ENCODE measurements at regions not wholly inside any gene's neighbourhood (a gene's known extent, or its start where the extent isn't known, plus 50 kb on each side); places are given as distances from the start of the nearest gene placed in this dataset.

DNA sequence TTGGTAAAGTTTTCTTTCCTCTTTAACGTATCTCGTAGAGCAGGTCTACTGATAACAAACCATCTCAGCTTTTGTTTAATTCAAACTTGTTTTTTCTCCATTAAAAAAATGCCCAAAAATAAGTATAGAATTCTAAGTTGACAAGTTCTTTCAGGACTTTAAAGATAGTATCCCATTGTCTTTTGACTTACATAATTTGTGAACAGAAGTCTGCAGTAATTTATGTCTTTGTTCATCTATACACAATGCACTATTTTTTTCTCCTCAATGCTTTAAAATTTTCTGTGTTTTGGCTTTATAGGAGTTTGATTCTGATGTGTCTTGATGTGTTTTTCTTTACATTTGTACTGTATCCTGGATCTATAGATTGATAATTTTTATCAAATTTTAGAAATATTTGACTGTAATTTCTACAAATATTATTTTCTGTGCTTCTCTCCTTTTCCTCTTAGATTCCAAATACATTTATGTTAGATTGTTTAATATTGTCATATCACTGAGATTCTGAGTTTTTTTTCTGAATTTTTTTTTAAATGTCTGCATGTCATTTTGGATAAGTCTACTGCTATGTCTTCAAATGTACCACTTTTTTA lies 143.3 kb downstream of the FTCDNL1 start:
- H3K4me3 ChIP-seq (ENCODE audit: low read depth, low read length): no peak overlapping the region
- TF ChIP-seq, protein P1, sequence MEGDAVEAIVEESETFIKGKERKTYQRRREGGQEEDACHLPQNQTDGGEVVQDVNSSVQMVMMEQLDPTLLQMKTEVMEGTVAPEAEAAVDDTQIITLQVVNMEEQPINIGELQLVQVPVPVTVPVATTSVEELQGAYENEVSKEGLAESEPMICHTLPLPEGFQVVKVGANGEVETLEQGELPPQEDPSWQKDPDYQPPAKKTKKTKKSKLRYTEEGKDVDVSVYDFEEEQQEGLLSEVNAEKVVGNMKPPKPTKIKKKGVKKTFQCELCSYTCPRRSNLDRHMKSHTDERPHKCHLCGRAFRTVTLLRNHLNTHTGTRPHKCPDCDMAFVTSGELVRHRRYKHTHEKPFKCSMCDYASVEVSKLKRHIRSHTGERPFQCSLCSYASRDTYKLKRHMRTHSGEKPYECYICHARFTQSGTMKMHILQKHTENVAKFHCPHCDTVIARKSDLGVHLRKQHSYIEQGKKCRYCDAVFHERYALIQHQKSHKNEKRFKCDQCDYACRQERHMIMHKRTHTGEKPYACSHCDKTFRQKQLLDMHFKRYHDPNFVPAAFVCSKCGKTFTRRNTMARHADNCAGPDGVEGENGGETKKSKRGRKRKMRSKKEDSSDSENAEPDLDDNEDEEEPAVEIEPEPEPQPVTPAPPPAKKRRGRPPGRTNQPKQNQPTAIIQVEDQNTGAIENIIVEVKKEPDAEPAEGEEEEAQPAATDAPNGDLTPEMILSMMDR (IDR thresholded peaks at IDR 0.05; ENCODE audit: borderline replicate concordance, insufficient read depth, low read depth, low read length): no peak

DNA sequence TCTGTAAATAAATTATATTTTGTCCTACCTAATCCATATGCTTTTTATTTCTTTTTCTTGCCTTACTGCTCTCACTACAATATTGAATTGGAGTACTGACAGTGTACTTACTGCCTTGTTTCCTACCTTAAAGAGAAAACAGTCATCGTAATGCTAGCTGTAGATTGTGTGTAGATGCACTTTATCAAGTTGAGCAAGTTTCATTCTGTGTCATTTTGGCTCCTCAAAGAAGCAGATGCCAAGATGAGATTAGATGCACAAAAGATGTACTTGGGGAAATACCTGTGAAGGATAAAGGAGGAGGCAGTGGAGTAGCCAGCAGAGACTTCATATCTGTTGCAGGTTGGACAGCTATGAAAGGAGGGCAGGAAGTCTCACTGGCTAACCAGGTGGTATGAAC lies 145.5 kb downstream of the FTCDNL1 start:
- TF ChIP-seq, protein P1 (IDR thresholded peaks at IDR 0.05; ENCODE audit: borderline replicate concordance, insufficient read depth, low read depth, low read length): no peak
- H3K4me3 ChIP-seq (ENCODE audit: low read depth, low read length): no peak overlapping the region

DNA sequence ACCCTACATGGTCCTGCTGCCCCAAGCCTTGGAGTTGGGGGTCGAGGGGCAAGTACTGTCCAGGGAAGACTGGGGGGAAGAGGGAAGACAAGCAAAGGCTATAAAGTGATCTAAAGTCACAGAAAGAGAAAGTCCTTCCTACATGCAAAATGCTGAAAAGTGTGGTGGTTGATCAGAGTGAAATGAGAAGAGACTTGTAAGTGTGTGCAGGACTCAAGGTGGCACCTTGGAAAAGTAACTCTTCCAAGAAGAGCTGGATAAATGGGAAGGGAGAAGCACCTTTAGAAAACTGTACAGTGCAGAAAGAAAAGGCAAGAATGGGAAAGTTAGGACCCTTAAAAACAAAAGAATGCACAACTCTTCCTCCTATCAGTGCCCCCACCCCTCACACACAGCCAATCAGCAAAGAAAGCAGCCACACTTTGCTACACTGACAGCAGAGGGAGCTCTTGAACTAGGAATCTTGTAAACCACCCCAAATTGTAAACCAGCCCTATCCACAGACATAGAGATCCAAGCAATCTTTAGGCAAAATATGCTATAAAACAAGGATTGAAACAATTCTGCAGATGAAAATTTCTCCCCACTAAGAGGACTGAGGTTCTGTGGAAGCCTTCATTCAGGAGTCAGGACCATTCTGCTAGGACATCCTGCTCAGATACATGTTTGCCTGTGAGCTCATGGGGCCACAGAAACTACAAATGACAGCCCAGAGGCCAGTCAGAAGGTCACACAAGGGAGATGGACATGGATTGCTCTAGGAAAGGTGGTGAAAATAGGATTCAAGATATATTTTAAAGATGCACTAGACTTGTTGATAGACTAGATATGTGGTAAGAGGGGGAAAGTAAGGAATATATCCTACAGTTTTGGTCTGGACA lies 146.4 kb downstream of the FTCDNL1 start:
- TF ChIP-seq, protein P1 (IDR thresholded peaks at IDR 0.05; ENCODE audit: borderline replicate concordance, insufficient read depth, low read depth, low read length): peak; percentile 48; the same call in 1 of the 2 replicates

DNA sequence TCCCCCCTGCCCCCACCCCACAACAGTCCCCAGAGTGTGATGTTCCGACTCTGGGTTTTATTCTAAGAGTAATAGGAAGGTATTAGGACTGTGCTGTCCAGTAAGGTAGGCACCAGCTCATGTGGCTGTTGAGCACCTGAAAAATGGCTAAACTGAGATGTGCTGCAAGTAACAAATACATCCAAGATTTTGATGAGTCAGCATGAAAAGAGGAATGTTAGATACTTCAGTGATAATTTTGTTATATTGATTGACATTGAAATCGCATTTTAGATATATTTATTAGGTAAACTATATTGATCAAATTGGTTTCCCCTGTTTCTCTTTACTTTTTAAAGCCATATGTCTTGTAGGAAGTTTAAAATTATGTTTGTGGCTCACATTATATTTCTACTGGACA lies 147.8 kb downstream of the FTCDNL1 start:
- TF ChIP-seq, protein P1 (IDR thresholded peaks at IDR 0.05; ENCODE audit: borderline replicate concordance, insufficient read depth, low read depth, low read length): no peak
- no peak overlapping the region for H3K4me3 ChIP-seq (ENCODE audit: low read depth, low read length)

More for the DNA sequence above, 146.4 kb downstream of the FTCDNL1 start:
- no peak overlapping the region for H3K4me3 ChIP-seq (ENCODE audit: low read depth, low read length)

DNA sequence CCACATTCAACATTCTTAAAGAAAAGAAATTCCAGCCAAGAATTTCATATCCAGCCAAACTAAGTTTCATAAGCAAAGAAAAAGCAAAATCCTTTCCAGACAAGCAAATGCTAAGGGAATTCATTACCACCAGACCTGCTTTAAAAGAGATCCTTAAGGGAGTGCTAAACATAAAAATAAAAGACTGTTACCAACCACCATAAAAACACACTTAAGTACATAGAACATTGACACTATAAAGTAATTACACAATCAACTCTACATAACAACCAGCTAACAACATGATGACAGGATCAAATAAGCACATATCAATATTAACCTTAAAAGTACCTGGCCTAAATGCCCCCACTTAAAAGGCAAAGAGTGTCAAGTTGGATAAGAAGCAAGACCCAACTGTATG lies 153.5 kb downstream of the FTCDNL1 start:
- H3K4me3 ChIP-seq (ENCODE audit: low read depth, low read length): no peak overlapping the region
- TF ChIP-seq, protein P1 (IDR thresholded peaks at IDR 0.05; ENCODE audit: borderline replicate concordance, insufficient read depth, low read depth, low read length): no peak

DNA sequence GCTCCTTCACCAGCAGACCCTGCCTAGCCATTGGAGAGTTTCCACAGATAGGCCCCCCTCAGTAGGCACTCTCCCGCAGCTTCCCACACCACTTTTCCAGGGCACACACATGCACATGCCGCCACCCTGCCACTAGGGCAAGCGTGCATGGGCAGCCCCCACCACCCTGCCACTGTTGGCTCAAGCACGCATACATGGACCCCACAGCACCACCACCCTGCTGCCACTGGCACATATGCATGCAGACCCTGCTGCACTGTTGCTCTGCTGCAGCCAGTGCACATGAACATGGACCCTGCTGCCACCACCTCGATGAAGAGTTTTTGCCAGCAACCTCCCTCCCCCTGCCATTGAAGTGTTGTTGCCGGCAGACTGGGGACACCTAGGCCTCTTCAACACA lies 154.9 kb downstream of the FTCDNL1 start:
- no peak overlapping the region for H3K4me3 ChIP-seq (ENCODE audit: low read depth, low read length)
- TF ChIP-seq, protein P1 (IDR thresholded peaks at IDR 0.05; ENCODE audit: borderline replicate concordance, insufficient read depth, low read depth, low read length): no peak

DNA sequence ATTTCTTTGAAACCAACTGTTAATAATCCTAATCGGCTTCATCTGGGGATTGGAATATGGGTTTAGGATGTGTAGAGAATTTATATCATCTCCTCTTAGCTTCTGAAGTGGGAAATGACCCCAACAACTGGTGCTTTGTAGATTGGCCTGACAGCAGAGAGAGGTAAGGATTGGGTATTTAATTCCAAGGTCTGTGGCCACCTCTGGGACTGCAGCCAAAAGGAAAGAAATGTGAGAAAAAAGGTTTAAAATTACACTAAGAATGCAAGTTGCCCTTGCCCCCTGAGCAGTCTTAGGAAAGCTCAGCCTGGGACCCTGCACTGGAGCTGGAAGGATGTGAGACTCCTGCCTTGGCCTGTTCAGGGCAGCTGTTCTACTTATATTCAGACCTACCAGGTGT lies 157.1 kb downstream of the FTCDNL1 start:
- no peak overlapping the region for H3K4me3 ChIP-seq (ENCODE audit: low read depth, low read length)
- TF ChIP-seq, protein P1 (IDR thresholded peaks at IDR 0.05; ENCODE audit: borderline replicate concordance, insufficient read depth, low read depth, low read length): no peak
